Thyroid gland (tissue), 4 donors: ENCODE measurements at regions not wholly inside any gene's neighbourhood (a gene's known extent, or its start where the extent isn't known, plus 50 kb on each side); places are given as distances from the start of the nearest gene placed in this dataset.

Experiments used
- DNase-seq, 2 donors: peaks; one replicate each; pipeline ENCODE4 v3.0.0-alpha.2; 2019
- H3K27ac ChIP-seq, 3 donors: fragments of 200-600 bp; sonication (generic); 1 replicate in 2 of 3; 2 replicates in 1 of 3; pipeline ENCODE4 v1.5.1; 2016 to 2019; ENCODE audit warnings: mild to moderate bottlenecking in 1 of 3, moderate library complexity in 1 of 3
- H3K27me3 ChIP-seq: fragments of 200-600 bp; sonication (generic); one replicate; pipeline ENCODE4 v1.5.1; 2019
- H3K36me3 ChIP-seq, 2 donors: fragments of 200-600 bp; sonication (generic); one replicate each; pipeline ENCODE4 v1.5.1; 2016 to 2019
- H3K4me1 ChIP-seq, 2 donors: fragments of 200-600 bp; sonication (generic); one replicate each; pipeline ENCODE4 v1.5.1; 2017 to 2019
- H3K4me3 ChIP-seq, 3 donors: fragments of 200-600 bp; sonication (generic); replicated peaks in 1 of 3; 1 replicate in 2 of 3; 2 replicates in 1 of 3; pipeline ENCODE4 v1.5.1; 2016; ENCODE audit warnings: mild to moderate bottlenecking in 1 of 3
- H3K9me3 ChIP-seq: fragments of 200-600 bp; sonication (generic); one replicate; pipeline ENCODE4 v1.5.1; 2017
- POLR2A ChIP-seq, 2 donors: fragments of 450-650 bp; IDR thresholded peaks; one replicate each; pipeline ENCODE4 v1.6.1; 2017; ENCODE audit warnings: antibody characterized with exemption in 2 of 2, mild to moderate bottlenecking in 2 of 2, moderate library complexity in 1 of 2
- WGBS, 2 donors: methylation state at CpG; one replicate each; pipeline ENCODE4 v1.1.5; 2017; 5-methylcytosine and 5-hydroxymethylcytosine counted together
- intact Hi-C: fragments of 100-400 bp; cut with DNase I; formaldehyde crosslinking; loops from one replicate; pipeline ENCODE4 v1.15.1; 2023
- TF ChIP-seq, protein P1 (sequence below), 6 experiments: fragments of 200-600 bp in 3 of 6; fragments of 450-650 bp in 3 of 6; sonication (generic) in 3 of 6; IDR thresholded peaks; one replicate each; pipeline ENCODE4 v1.5.1; 2016 to 2019; ENCODE audit warnings: antibody characterized with exemption in 6 of 6, mild to moderate bottlenecking in 2 of 6, inconsistent platforms in 1 of 6, moderate library complexity in 1 of 6

DNA sequence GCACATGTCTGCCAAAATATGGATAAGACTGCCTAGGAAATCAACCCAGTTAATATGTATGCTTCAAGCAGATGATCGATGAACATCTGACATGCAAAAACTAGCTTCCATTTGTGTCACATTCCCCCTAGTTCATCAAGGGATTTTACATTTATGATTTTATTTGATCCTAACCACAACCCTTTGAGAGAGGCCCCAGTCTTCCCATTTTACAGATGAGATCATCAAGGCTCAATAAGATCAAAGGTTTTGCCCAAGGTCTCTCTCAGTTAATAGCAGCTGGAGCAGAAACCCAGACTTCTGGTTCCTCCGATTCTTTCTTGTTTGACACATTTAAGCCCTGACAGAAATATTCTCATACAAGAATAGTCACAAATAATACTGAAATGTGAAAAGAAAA is 107.7 kb upstream of the PPP2R5A start:
- no peak for DNase-seq
- Histone ChIP-seq H3K36me3 (no peaks in the 10 kb centered on the region), H3K27ac (no peak overlapping the region), H3K9me3 (no peaks in the 10 kb centered on the region), H3K4me3 (no peak overlapping the region), H3K27me3 (no peaks in the 10 kb centered on the region), H3K4me1 (peaks cover 27 to 37% of the 10 kb centered on the region in 2 donors)
- 99 to 100% methylated on average over 2 of the region's 2 CpGs for WGBS, 2 donors
- intact Hi-C loops: no loop called here
- TF ChIP-seq, protein P1, sequence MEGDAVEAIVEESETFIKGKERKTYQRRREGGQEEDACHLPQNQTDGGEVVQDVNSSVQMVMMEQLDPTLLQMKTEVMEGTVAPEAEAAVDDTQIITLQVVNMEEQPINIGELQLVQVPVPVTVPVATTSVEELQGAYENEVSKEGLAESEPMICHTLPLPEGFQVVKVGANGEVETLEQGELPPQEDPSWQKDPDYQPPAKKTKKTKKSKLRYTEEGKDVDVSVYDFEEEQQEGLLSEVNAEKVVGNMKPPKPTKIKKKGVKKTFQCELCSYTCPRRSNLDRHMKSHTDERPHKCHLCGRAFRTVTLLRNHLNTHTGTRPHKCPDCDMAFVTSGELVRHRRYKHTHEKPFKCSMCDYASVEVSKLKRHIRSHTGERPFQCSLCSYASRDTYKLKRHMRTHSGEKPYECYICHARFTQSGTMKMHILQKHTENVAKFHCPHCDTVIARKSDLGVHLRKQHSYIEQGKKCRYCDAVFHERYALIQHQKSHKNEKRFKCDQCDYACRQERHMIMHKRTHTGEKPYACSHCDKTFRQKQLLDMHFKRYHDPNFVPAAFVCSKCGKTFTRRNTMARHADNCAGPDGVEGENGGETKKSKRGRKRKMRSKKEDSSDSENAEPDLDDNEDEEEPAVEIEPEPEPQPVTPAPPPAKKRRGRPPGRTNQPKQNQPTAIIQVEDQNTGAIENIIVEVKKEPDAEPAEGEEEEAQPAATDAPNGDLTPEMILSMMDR (IDR thresholded peaks at IDR 0.05): no peak
- TF ChIP-seq POLR2A (IDR thresholded peaks at IDR 0.05): no peak

DNA sequence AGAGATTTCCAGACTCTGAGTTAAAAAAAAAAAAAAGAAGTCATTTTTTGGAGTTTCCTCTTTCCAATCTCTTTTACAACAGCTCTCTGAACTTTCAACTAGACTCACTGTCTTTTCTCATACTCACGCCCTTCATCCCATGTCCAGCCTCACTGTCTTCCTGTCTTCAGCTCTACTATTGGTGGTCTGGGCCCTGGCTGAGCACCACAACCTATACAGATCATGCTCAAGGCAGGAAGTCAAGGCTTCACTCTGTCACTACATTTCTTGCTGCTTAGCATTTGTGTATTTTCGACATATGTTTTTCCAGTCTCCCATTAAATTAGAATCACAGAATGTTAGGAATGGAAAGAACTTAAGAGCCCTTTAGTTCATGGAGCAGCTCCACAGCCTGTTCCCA is 106.4 kb upstream of the PPP2R5A start:
- H3K4me3 ChIP-seq: no peak overlapping the region
- peak overlapping the region in 2 of 3 donors; percentile 19 to 71 for H3K27ac ChIP-seq
- H3K9me3 ChIP-seq: no peaks in the 10 kb centered on the region
- no peaks in the 10 kb centered on the region for H3K36me3 ChIP-seq
- H3K27me3 ChIP-seq: no peaks in the 10 kb centered on the region
- intact Hi-C loops: no loop called here
- H3K4me1 ChIP-seq: peaks cover 23 to 39% of the 10 kb centered on the region in 2 donors
- DNase-seq: no peak
- WGBS, 2 donors: 49 to 66% methylated on average over 2 of the region's 2 CpGs
- no peak for TF ChIP-seq POLR2A (IDR thresholded peaks at IDR 0.05)
- TF ChIP-seq, protein P1 (IDR thresholded peaks at IDR 0.05): no peak

DNA sequence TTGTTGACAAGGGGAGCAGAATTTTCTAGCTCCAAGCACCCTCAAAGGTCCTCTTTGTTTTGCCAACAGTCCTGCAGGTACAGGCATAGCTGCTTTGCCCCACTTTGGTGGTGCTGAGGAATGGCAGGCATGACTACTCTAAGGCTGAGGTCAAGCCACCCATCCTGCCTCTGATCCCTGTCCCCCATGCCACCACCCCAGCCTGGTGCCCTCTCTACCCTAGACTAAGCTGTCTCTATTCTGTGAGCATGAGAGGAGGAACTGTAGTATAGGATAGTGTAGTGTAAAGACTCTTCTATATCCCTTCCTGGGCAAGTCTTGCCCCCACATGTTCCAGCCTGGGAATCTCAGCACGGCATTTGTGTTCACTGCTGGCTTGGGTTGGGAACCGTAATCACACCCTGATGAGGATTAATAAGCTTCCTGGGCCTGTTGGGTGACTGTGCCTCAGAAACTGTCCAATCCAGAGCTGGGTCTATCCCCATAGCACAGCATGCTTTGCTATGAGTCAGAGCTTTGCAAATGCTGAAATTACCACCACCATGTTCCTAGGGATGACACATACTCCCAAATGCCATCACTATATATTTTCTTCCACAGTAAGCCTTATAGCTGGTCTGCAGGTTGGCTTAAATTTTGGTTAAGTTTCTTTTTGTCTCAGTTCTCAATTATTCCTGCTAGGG is 105.7 kb upstream of the PPP2R5A start:
- 95 to 100% methylated on average over 1 to 2 of the region's 2 CpGs for WGBS, 2 donors
- Histone ChIP-seq H3K4me3 (no peak overlapping the region), H3K27me3 (no peaks in the 10 kb centered on the region), H3K9me3 (no peaks in the 10 kb centered on the region), H3K4me1 (peaks cover 26 to 39% of the 10 kb centered on the region in 2 donors), H3K27ac (peak overlapping the region in 1 of 3 donors; percentile 71), H3K36me3 (no peaks in the 10 kb centered on the region)
- no peak for TF ChIP-seq POLR2A (IDR thresholded peaks at IDR 0.05)
- TF ChIP-seq, protein P1 (IDR thresholded peaks at IDR 0.05): no peak
- intact Hi-C loops: no loop called here
- DNase-seq: peak in 1 of 2 donors; percentile 40

DNA sequence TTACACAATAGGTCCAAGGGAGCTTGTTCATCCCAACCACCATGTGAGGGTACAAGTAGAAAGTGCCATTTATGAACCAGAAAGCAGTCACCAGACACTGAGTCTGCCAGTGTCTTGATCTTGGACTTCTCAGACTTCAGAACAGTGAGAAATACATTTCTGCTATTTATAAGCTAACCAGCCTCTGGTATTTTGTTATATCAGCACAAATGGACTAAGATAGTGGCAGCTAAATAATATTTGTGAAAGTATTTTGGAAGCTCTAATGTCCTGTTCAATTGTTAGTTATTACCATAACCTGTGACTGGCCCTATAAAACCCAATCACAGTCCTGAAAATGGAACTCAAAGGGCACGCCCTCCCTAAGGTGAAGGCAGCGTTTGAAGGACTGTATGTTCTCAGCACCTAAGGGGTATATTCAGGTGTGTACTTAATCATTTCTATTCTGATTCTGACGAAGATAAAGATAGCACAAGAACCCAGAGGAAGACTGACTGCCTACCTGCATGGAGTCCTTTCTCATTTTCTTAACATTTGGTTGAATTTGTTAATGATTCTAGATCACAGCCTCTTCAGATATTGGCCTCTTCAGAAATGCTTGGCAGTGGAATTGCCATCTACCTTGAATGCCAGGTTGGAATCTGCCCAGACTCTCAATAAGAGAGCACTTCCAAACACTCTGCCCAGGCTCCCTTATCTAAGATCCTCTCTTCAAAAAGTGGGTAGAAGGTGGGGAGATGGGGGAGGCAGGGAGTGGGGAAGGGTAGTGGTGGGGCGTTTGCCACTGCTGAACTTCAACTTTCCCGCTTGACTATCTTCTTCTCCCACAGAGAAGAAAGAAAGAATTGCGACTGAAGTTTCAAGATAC is 104.0 kb upstream of the PPP2R5A start:
- Histone ChIP-seq H3K4me1 (peaks cover 26 to 39% of the 10 kb centered on the region in 2 donors), H3K4me3 (no peak overlapping the region), H3K27me3 (no peaks in the 10 kb centered on the region), H3K36me3 (no peaks in the 10 kb centered on the region), H3K9me3 (no peaks in the 10 kb centered on the region), H3K27ac (peak overlapping the region in 1 of 3 donors; percentile 27)
- WGBS, 2 donors: 51 to 55% methylated on average over 6 of the region's 6 CpGs
- DNase-seq: peak; percentile 18 to 29
- TF ChIP-seq, protein P1 (IDR thresholded peaks at IDR 0.05): no peak
- no peak for TF ChIP-seq POLR2A (IDR thresholded peaks at IDR 0.05)
- intact Hi-C loops: no loop called here

DNA sequence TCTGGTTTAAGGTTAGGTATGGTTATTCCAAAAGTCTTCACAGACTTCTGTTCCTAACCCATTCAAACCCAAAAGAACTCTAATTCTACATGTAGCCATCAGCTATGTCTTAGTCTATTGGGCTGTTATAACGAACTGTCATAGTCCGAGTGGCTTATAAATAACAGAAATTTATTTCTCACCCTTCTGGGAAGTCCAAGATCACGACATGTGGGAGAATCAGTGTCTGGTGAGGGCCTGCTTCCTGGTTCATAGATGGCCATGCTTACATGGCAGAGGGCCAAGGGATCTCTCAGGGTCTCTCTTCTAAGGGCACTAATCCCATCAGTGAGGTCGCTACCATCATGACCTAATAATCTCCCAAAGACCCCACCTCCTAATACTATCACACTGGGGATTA is 103.0 kb upstream of the PPP2R5A start:
- TF ChIP-seq POLR2A (IDR thresholded peaks at IDR 0.05): no peak
- TF ChIP-seq, protein P1 (IDR thresholded peaks at IDR 0.05): no peak
- no peaks in the 10 kb centered on the region for H3K36me3 ChIP-seq
- H3K4me1 ChIP-seq: peaks cover 26 to 39% of the 10 kb centered on the region in 2 donors
- no peak for DNase-seq
- WGBS, 2 donors: 96 to 100% methylated on average over 4 of the region's 4 CpGs
- no peaks in the 10 kb centered on the region for H3K27me3 ChIP-seq
- H3K4me3 ChIP-seq: no peak overlapping the region
- intact Hi-C loops: no loop called here
- H3K27ac ChIP-seq: no peak overlapping the region
- no peaks in the 10 kb centered on the region for H3K9me3 ChIP-seq
